ENCODE measurements at regions not wholly inside any gene's neighbourhood (a gene's known extent, or its start where the extent isn't known, plus 50 kb on each side); places are given as distances from the start of the nearest gene placed in this dataset.

GRCh38 chr10:23951841-23952240 is 257.1 kb upstream of the KIAA1217 start:
- Mint-ChIP-seq H3K4me3 (no peak overlapping the region), H3K27me3 (no peaks in the 10 kb centered on the region), H3K36me3 (peaks cover 4% of the 10 kb centered on the region), H3K4me1 (ENCODE audit: unreplicated experiment) (peaks cover 17% of the 10 kb centered on the region), H3K9me3 (peaks cover 3% of the 10 kb centered on the region), H3K27ac (no peak overlapping the region)
- DNase-seq (ENCODE audit: extremely low spot score, unreplicated experiment) = no peak
- no peak for TF ChIP-seq CTCF (conservative IDR thresholded peaks at IDR 0.05)

- Mint-ChIP-seq H3K4me3 (peak overlapping the region; percentile 55), H3K9me3 (no peaks in the 10 kb centered on the region), H3K4me1 (ENCODE audit: unreplicated experiment) (peaks cover 20% of the 10 kb centered on the region), H3K27me3 (no peaks in the 10 kb centered on the region), H3K27ac (no peak overlapping the region), H3K36me3 (peaks cover 4% of the 10 kb centered on the region)
- DNase-seq (ENCODE audit: extremely low spot score, unreplicated experiment) = no peak
- no peak for TF ChIP-seq CTCF (conservative IDR thresholded peaks at IDR 0.05)
Observed at GRCh38 chr10:23955456-23956225, 253.3 kb upstream of the KIAA1217 start.

GRCh38 chr10:23965123-23965522 is 243.8 kb upstream of the KIAA1217 start:
- TF ChIP-seq CTCF (conservative IDR thresholded peaks at IDR 0.05) = no peak
- Mint-ChIP-seq H3K4me1 (ENCODE audit: unreplicated experiment) (no peaks in the 10 kb centered on the region), H3K4me3 (no peak overlapping the region), H3K27me3 (no peaks in the 10 kb centered on the region), H3K36me3 (no peaks in the 10 kb centered on the region), H3K9me3 (peaks cover 5% of the 10 kb centered on the region), H3K27ac (no peak overlapping the region)
- DNase-seq (ENCODE audit: extremely low spot score, unreplicated experiment) = no peak

GRCh38 chr10:23965880-23966279 is 243.1 kb upstream of the KIAA1217 start:
- H3K27me3 Mint-ChIP-seq = no peaks in the 10 kb centered on the region
- TF ChIP-seq CTCF (conservative IDR thresholded peaks at IDR 0.05) = no peak

GRCh38 chr10:23966504-23967051 is 242.4 kb upstream of the KIAA1217 start:
- no peak for TF ChIP-seq CTCF (conservative IDR thresholded peaks at IDR 0.05)
- no peaks in the 10 kb centered on the region for H3K27me3 Mint-ChIP-seq
- H3K9me3 Mint-ChIP-seq = peaks cover 9% of the 10 kb centered on the region
- no peaks in the 10 kb centered on the region for H3K36me3 Mint-ChIP-seq
- no peak overlapping the region for H3K4me3 Mint-ChIP-seq
- DNase-seq (ENCODE audit: extremely low spot score, unreplicated experiment) = no peak
- H3K4me1 Mint-ChIP-seq (ENCODE audit: unreplicated experiment) = no peaks in the 10 kb centered on the region
- no peak overlapping the region for H3K27ac Mint-ChIP-seq

More at GRCh38 chr10:23965880-23966279, 243.1 kb upstream of the KIAA1217 start:
- H3K27ac Mint-ChIP-seq = no peak overlapping the region
- H3K36me3 Mint-ChIP-seq = no peaks in the 10 kb centered on the region
- no peak overlapping the region for H3K4me3 Mint-ChIP-seq
- no peaks in the 10 kb centered on the region for H3K4me1 Mint-ChIP-seq (ENCODE audit: unreplicated experiment)
- DNase-seq (ENCODE audit: extremely low spot score, unreplicated experiment) = no peak
- peaks cover 5% of the 10 kb centered on the region for H3K9me3 Mint-ChIP-seq

Measured in type B pancreatic cell (in vitro differentiated cells).